ENCODE measurements at regions not wholly inside any gene's neighbourhood (a gene's known extent, or its start where the extent isn't known, plus 50 kb on each side); places are given as distances from the start of the nearest gene placed in this dataset.

GRCh38 chr3:152669560-152669959 is 165.4 kb upstream of the P2RY1 start:
- no peak for TF ChIP-seq CTCF (IDR thresholded peaks at IDR 0.05)
- TF ChIP-seq POLR2A (IDR thresholded peaks at IDR 0.05), result no peak

All from uterus (tissue), 2 donors.